Liver (tissue), 8 donors: ENCODE measurements at regions not wholly inside any gene's neighbourhood (a gene's known extent, or its start where the extent isn't known, plus 50 kb on each side); places are given as distances from the start of the nearest gene placed in this dataset.

Source experiments
- DNase-seq: peaks from one replicate; pipeline ENCODE4 v3.0.0-alpha.2; 2017; ENCODE audit warnings: low spot score
- H3K27ac ChIP-seq, 2 donors: one replicate each; pipeline ENCODE4 v1.7.0; 2013; ENCODE audit warnings: inconsistent platforms in 2 of 2, low read length in 2 of 2, control low read depth in 1 of 2, low read depth in 1 of 2, mild to moderate bottlenecking in 1 of 2
- H3K27me3 ChIP-seq, 4 donors: one replicate each; pipeline versions ENCODE4 v1.6.1 to v1.7.0; 2013; ENCODE audit warnings: low read length in 3 of 4, inconsistent platforms in 1 of 4, mild to moderate bottlenecking in 1 of 4, moderate library complexity in 1 of 4; ENCODE audit not compliant: control insufficient read depth in 4 of 4, insufficient read depth in 4 of 4
- H3K36me3 ChIP-seq, 4 donors: one replicate each; pipeline versions ENCODE4 v1.6.1 to v1.7.0; 2013; ENCODE audit warnings: low read length in 3 of 4, mild to moderate bottlenecking in 3 of 4, low read depth in 1 of 4, moderate library complexity in 1 of 4; ENCODE audit not compliant: control insufficient read depth in 4 of 4, insufficient read depth in 3 of 4
- H3K4me1 ChIP-seq, 4 donors: one replicate each; pipeline versions ENCODE4 v1.6.1 to v1.7.0; 2013; ENCODE audit warnings: low read length in 3 of 4, mild to moderate bottlenecking in 3 of 4, moderate library complexity in 1 of 4; ENCODE audit not compliant: control insufficient read depth in 4 of 4, insufficient read depth in 4 of 4
- H3K4me3 ChIP-seq, 3 donors: one replicate each; pipeline versions ENCODE4 v1.6.1 to v1.7.0; 2013; ENCODE audit warnings: low read length in 3 of 3, control low read depth in 1 of 3, low read depth in 1 of 3, mild to moderate bottlenecking in 1 of 3
- H3K9ac ChIP-seq, 2 donors: one replicate each; pipeline ENCODE4 v1.7.0; 2013; ENCODE audit warnings: low read length in 2 of 2, mild to moderate bottlenecking in 2 of 2, moderate library complexity in 2 of 2, control low read depth in 1 of 2, low read depth in 1 of 2
- H3K9me3 ChIP-seq, 4 donors: one replicate each; pipeline versions ENCODE4 v1.6.1 to v1.7.0; 2013; ENCODE audit warnings: low read length in 3 of 4; ENCODE audit not compliant: control insufficient read depth in 4 of 4
- EGR1 ChIP-seq, 2 donors: IDR thresholded peaks; 2 replicates each; pipeline ENCODE4 v1.6.1; 2016 to 2018; ENCODE audit warnings: antibody characterized with exemption in 2 of 2, low read depth in 2 of 2
- FOXA1 ChIP-seq: IDR thresholded peaks from 2 replicates; pipeline ENCODE4 v1.6.1; 2016; ENCODE audit warnings: antibody characterized with exemption
- FOXA2 ChIP-seq: IDR thresholded peaks from 2 replicates; pipeline ENCODE4 v1.6.1; 2016; ENCODE audit warnings: antibody characterized with exemption
- GABPA ChIP-seq, 2 donors: IDR thresholded peaks in 1 of 2; conservative IDR thresholded peaks in 1 of 2; 2 replicates each; pipeline ENCODE4 v1.6.1; 2016; ENCODE audit warnings: antibody characterized with exemption in 2 of 2, mild to moderate bottlenecking in 1 of 2, moderate library complexity in 1 of 2
- HNF4A ChIP-seq, 2 donors: conservative IDR thresholded peaks; 2 replicates each; pipeline ENCODE4 v1.6.1; 2016; ENCODE audit warnings: antibody characterized with exemption in 2 of 2, mild to moderate bottlenecking in 2 of 2
- HNF4G ChIP-seq: IDR thresholded peaks from 2 replicates; pipeline ENCODE4 v1.6.1; 2016; ENCODE audit warnings: antibody characterized with exemption
- JUND ChIP-seq, 2 donors: IDR thresholded peaks; 2 replicates each; pipeline ENCODE4 v1.6.1; 2016; ENCODE audit warnings: antibody characterized with exemption in 2 of 2
- NR2F2 ChIP-seq: IDR thresholded peaks from 2 replicates; pipeline ENCODE4 v1.6.1; 2016; ENCODE audit warnings: antibody characterized with exemption
- RAD21 ChIP-seq, 2 donors: IDR thresholded peaks; 2 replicates each; pipeline ENCODE4 v1.6.1; 2016; ENCODE audit warnings: antibody characterized with exemption in 2 of 2, mild to moderate bottlenecking in 2 of 2
- RXRA ChIP-seq, 2 donors: IDR thresholded peaks; 2 replicates each; pipeline ENCODE4 v1.6.1; 2017 to 2018; ENCODE audit warnings: antibody characterized with exemption in 2 of 2, mild to moderate bottlenecking in 1 of 2
- SP1 ChIP-seq: IDR thresholded peaks from 2 replicates; pipeline ENCODE4 v1.6.1; 2018; ENCODE audit warnings: antibody characterized with exemption, mild to moderate bottlenecking
- TAF1 ChIP-seq: conservative IDR thresholded peaks from 2 replicates; pipeline ENCODE4 v1.6.1; 2016; ENCODE audit warnings: antibody characterized with exemption, mild to moderate bottlenecking
- YY1 ChIP-seq: IDR thresholded peaks from 2 replicates; pipeline ENCODE4 v1.6.1; 2016; ENCODE audit warnings: antibody characterized with exemption, mild to moderate bottlenecking
- WGBS: extraction: QIAGEN DNeasy Blood & Tissue Kit; methylation state at CpG from one replicate; pipeline ENCODE4 v1.1.7; 2013; 5-methylcytosine and 5-hydroxymethylcytosine counted together
- TF ChIP-seq, protein P1 (sequence below): IDR thresholded peaks from 2 replicates; pipeline ENCODE4 v1.6.1; 2016; ENCODE audit warnings: antibody characterized with exemption, mild to moderate bottlenecking
- TF ChIP-seq, protein P2 (sequence below): fragments of 150-350 bp; IDR thresholded peaks from 2 replicates; pipeline ENCODE4 v1.5.1; 2017; ENCODE audit warnings: improper control_type of control experiment, low read depth, low read length; ENCODE audit not compliant: missing input control
- TF ChIP-seq, protein P3 (sequence below): IDR thresholded peaks from 2 replicates; pipeline ENCODE4 v1.6.1; 2016; ENCODE audit warnings: antibody characterized with exemption
- TF ChIP-seq, protein P4 (sequence below): IDR thresholded peaks from 2 replicates; pipeline ENCODE4 v1.6.1; 2016; ENCODE audit warnings: antibody characterized with exemption
- TF ChIP-seq, protein P5 (sequence below): IDR thresholded peaks from 2 replicates; pipeline ENCODE4 v1.6.1; 2016; ENCODE audit warnings: antibody characterized with exemption
- donor health status: healthy.
- donor health status: healthy.
- donor health status: healthy.
- donor health status: healthy.
- donor health status: healthy.

DNA sequence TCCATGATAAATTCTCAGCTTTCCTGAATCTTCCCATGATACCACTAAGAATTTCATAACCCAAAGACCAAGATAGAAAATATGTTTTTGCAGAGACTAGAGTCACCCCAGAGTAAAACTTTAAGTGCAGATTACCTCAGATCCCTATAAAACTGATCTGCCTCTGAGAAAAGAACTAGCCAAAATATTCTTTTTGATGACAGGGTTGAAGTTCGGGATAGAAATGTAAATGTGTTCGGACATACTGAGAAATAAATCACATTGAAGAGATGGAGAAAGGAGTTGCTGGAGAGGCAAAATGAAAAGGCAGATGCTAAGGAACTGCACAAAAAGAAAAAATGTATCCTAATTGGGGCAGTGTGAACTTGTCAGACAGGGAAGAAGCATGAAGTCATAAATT is 501.8 kb downstream of the ANKRD50 start:
- no peak overlapping the region for H3K9ac ChIP-seq
- no peak overlapping the region for H3K27ac ChIP-seq
- TF ChIP-seq, protein P1, sequence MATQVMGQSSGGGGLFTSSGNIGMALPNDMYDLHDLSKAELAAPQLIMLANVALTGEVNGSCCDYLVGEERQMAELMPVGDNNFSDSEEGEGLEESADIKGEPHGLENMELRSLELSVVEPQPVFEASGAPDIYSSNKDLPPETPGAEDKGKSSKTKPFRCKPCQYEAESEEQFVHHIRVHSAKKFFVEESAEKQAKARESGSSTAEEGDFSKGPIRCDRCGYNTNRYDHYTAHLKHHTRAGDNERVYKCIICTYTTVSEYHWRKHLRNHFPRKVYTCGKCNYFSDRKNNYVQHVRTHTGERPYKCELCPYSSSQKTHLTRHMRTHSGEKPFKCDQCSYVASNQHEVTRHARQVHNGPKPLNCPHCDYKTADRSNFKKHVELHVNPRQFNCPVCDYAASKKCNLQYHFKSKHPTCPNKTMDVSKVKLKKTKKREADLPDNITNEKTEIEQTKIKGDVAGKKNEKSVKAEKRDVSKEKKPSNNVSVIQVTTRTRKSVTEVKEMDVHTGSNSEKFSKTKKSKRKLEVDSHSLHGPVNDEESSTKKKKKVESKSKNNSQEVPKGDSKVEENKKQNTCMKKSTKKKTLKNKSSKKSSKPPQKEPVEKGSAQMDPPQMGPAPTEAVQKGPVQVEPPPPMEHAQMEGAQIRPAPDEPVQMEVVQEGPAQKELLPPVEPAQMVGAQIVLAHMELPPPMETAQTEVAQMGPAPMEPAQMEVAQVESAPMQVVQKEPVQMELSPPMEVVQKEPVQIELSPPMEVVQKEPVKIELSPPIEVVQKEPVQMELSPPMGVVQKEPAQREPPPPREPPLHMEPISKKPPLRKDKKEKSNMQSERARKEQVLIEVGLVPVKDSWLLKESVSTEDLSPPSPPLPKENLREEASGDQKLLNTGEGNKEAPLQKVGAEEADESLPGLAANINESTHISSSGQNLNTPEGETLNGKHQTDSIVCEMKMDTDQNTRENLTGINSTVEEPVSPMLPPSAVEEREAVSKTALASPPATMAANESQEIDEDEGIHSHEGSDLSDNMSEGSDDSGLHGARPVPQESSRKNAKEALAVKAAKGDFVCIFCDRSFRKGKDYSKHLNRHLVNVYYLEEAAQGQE: no peak
- TF ChIP-seq HNF4A (conservative IDR thresholded peaks at IDR 0.05): no peak
- TF ChIP-seq GABPA (IDR thresholded peaks at IDR 0.05 in 1 of 2, conservative IDR thresholded peaks at IDR 0.05 in 1 of 2): no peak
- TF ChIP-seq, protein P2, sequence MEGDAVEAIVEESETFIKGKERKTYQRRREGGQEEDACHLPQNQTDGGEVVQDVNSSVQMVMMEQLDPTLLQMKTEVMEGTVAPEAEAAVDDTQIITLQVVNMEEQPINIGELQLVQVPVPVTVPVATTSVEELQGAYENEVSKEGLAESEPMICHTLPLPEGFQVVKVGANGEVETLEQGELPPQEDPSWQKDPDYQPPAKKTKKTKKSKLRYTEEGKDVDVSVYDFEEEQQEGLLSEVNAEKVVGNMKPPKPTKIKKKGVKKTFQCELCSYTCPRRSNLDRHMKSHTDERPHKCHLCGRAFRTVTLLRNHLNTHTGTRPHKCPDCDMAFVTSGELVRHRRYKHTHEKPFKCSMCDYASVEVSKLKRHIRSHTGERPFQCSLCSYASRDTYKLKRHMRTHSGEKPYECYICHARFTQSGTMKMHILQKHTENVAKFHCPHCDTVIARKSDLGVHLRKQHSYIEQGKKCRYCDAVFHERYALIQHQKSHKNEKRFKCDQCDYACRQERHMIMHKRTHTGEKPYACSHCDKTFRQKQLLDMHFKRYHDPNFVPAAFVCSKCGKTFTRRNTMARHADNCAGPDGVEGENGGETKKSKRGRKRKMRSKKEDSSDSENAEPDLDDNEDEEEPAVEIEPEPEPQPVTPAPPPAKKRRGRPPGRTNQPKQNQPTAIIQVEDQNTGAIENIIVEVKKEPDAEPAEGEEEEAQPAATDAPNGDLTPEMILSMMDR: no peak
- TF ChIP-seq EGR1 (IDR thresholded peaks at IDR 0.05; ENCODE audit: low read depth in 2 of 2): no peak
- TF ChIP-seq TAF1: no peak
- TF ChIP-seq FOXA1: no peak
- no peak for TF ChIP-seq SP1
- TF ChIP-seq YY1: no peak
- TF ChIP-seq FOXA2: no peak
- TF ChIP-seq NR2F2: no peak
- TF ChIP-seq, protein P3, sequence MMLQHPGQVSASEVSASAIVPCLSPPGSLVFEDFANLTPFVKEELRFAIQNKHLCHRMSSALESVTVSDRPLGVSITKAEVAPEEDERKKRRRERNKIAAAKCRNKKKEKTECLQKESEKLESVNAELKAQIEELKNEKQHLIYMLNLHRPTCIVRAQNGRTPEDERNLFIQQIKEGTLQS: no peak
- TF ChIP-seq, protein P4, sequence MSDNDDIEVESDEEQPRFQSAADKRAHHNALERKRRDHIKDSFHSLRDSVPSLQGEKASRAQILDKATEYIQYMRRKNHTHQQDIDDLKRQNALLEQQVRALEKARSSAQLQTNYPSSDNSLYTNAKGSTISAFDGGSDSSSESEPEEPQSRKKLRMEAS: no peak
- TF ChIP-seq RAD21 (IDR thresholded peaks at IDR 0.05): no peak
- TF ChIP-seq HNF4G: no peak
- no peak for TF ChIP-seq RXRA (IDR thresholded peaks at IDR 0.05)
- no peak for TF ChIP-seq JUND (IDR thresholded peaks at IDR 0.05)
- TF ChIP-seq, protein P5, sequence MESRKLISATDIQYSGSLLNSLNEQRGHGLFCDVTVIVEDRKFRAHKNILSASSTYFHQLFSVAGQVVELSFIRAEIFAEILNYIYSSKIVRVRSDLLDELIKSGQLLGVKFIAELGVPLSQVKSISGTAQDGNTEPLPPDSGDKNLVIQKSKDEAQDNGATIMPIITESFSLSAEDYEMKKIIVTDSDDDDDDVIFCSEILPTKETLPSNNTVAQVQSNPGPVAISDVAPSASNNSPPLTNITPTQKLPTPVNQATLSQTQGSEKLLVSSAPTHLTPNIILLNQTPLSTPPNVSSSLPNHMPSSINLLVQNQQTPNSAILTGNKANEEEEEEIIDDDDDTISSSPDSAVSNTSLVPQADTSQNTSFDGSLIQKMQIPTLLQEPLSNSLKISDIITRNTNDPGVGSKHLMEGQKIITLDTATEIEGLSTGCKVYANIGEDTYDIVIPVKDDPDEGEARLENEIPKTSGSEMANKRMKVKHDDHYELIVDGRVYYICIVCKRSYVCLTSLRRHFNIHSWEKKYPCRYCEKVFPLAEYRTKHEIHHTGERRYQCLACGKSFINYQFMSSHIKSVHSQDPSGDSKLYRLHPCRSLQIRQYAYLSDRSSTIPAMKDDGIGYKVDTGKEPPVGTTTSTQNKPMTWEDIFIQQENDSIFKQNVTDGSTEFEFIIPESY: no peak
- H3K36me3 ChIP-seq: no peaks in the 10 kb centered on the region
- 88% methylated on average over 2 of the region's 2 CpGs for WGBS
- H3K4me1 ChIP-seq: no peaks in the 10 kb centered on the region
- H3K27me3 ChIP-seq: no peaks in the 10 kb centered on the region
- H3K9me3 ChIP-seq: no peaks in the 10 kb centered on the region
- DNase-seq: no peak
- H3K4me3 ChIP-seq: no peak overlapping the region
